ENCODE measurements at regions not wholly inside any gene's neighbourhood (a gene's known extent, or its start where the extent isn't known, plus 50 kb on each side); places are given as distances from the start of the nearest gene placed in this dataset.

- peak in 1 of 2 donors; percentile 19 for DNase-seq (ENCODE audit: low spot score in 2 of 2)
- TF ChIP-seq CTCF (IDR thresholded peaks at IDR 0.05): no peak
- no peak for TF ChIP-seq POLR2A (IDR thresholded peaks at IDR 0.05)
- intact Hi-C loops (cut with DNase I; ENCODE audit: low total_unique reads): no loop called here
- no peak overlapping the region for H3K4me3 ChIP-seq (ENCODE audit: low read depth, poor library complexity, severe bottlenecking)
- 52 to 56% methylated on average over 3 of the region's 3 CpGs for WGBS, 2 donors
Observed at GRCh38 chr10:76738991-76739390, 898.6 kb downstream of the KCNMA1 start.

- H3K4me3 ChIP-seq (ENCODE audit: low read depth, poor library complexity, severe bottlenecking): no peak overlapping the region
- intact Hi-C loops (cut with DNase I; ENCODE audit: low total_unique reads): no loop called here
- WGBS, 2 donors: 26 to 35% methylated on average over 6 of the region's 6 CpGs
- TF ChIP-seq POLR2A (IDR thresholded peaks at IDR 0.05) (no peak), CTCF (IDR thresholded peaks at IDR 0.05) (no peak)
- DNase-seq (ENCODE audit: low spot score in 2 of 2): no peak
Observed at GRCh38 chr10:76736815-76737618, 900.6 kb downstream of the KCNMA1 start.

GRCh38 chr10:76736392-76736791 is 901.2 kb downstream of the KCNMA1 start:
- 42 to 44% methylated on average over 4 of the region's 4 CpGs for WGBS, 2 donors
- no peak for DNase-seq (ENCODE audit: low spot score in 2 of 2)
- no peak overlapping the region for H3K4me3 ChIP-seq (ENCODE audit: low read depth, poor library complexity, severe bottlenecking)
- intact Hi-C loops (cut with DNase I; ENCODE audit: low total_unique reads): no loop called here
- TF ChIP-seq CTCF (IDR thresholded peaks at IDR 0.05) (no peak), POLR2A (IDR thresholded peaks at IDR 0.05) (no peak)

GRCh38 chr10:76735866-76736265 is 901.7 kb downstream of the KCNMA1 start:
- 71 to 82% methylated on average over 2 of the region's 2 CpGs for WGBS, 2 donors
- H3K4me3 ChIP-seq (ENCODE audit: low read depth, poor library complexity, severe bottlenecking): no peak overlapping the region
- intact Hi-C loops (cut with DNase I; ENCODE audit: low total_unique reads): no loop called here

GRCh38 chr10:76733441-76733936 is 904.1 kb downstream of the KCNMA1 start:
- intact Hi-C loops (cut with DNase I; ENCODE audit: low total_unique reads): no loop called here
- 79 to 82% methylated on average over 5 of the region's 5 CpGs for WGBS, 2 donors
- no peak overlapping the region for H3K4me3 ChIP-seq (ENCODE audit: low read depth, poor library complexity, severe bottlenecking)
- DNase-seq (ENCODE audit: low spot score in 2 of 2): no peak
- TF ChIP-seq CTCF (IDR thresholded peaks at IDR 0.05) (no peak), POLR2A (IDR thresholded peaks at IDR 0.05) (no peak)

More at GRCh38 chr10:76735866-76736265, 901.7 kb downstream of the KCNMA1 start:
- no peak for TF ChIP-seq POLR2A (IDR thresholded peaks at IDR 0.05)
- TF ChIP-seq CTCF (IDR thresholded peaks at IDR 0.05): no peak
- DNase-seq (ENCODE audit: low spot score in 2 of 2): no peak

Measured in lower leg skin (tissue), 4 donors.